Panc1 (cell line): ENCODE measurements at regions not wholly inside any gene's neighbourhood (a gene's known extent, or its start where the extent isn't known, plus 50 kb on each side); places are given as distances from the start of the nearest gene placed in this dataset.

Experiments used
- CTCF ChIP-seq: fragments of 450-650 bp; IDR thresholded peaks from 2 replicates; pipeline ENCODE4 v1.5.1; 2017; ENCODE audit warnings: mild to moderate bottlenecking
- POLR2AphosphoS5 ChIP-seq: IDR thresholded peaks from 2 replicates; pipeline ENCODE4 v1.6.1; 2012; ENCODE audit warnings: mild to moderate bottlenecking, low read depth, low read length, moderate library complexity
- REST ChIP-seq, 2 experiments: IDR thresholded peaks; 2 replicates each; pipeline ENCODE4 v1.6.1; 2011 to 2012; ENCODE audit warnings: low read depth in 2 of 2, control low read depth in 1 of 2, low read length in 1 of 2, mild to moderate bottlenecking in 1 of 2, moderate library complexity in 1 of 2; ENCODE audit not compliant: insufficient read depth in 1 of 2
- SIN3A ChIP-seq: IDR thresholded peaks from 2 replicates; pipeline ENCODE4 v1.6.1; 2012; ENCODE audit warnings: low read depth, mild to moderate bottlenecking, low read length, moderate library complexity, borderline replicate concordance; ENCODE audit not compliant: insufficient read depth
- TCF7L2 ChIP-seq: IDR thresholded peaks from 2 replicates; pipeline ENCODE4 v1.6.1; 2011; ENCODE audit warnings: mild to moderate bottlenecking, low read depth, low read length, inconsistent platforms

- TF ChIP-seq CTCF (no peak), POLR2AphosphoS5 (no peak), TCF7L2 (no peak), REST (IDR thresholded peaks at IDR 0.05; ENCODE audit: insufficient read depth in 1 of 2, low read depth in 2 of 2, low read length in 1 of 2) (no peak), SIN3A (no peak)
These were observed 107.2 kb upstream of the CENPW start for GRCh38 chr6:126232671-126233070.
